OCI-LY3 (cell line): ENCODE measurements at regions not wholly inside any gene's neighbourhood (a gene's known extent, or its start where the extent isn't known, plus 50 kb on each side); places are given as distances from the start of the nearest gene placed in this dataset.

Experiments
- CTCF ChIP-seq: fragments of 200-600, 300-600 bp; sonication (generic); IDR thresholded peaks from 2 replicates; pipeline ENCODE4 v1.5.1; 2014; ENCODE audit warnings: antibody characterized with exemption, low read length, low read depth
- EZH2phosphoT487 ChIP-seq: fragments of 200-600 bp; shearing (Covaris generic); IDR thresholded peaks from 2 replicates; pipeline ENCODE4 v1.6.1; 2018; ENCODE audit warnings: antibody characterized with exemption, mixed run types, low read depth

- TF ChIP-seq CTCF (no peak), EZH2phosphoT487 (no peak)
These were observed 359.5 kb upstream of the ARGLU1 start for GRCh38 chr13:106927421-106927820.
